ENCODE measurements at regions not wholly inside any gene's neighbourhood (a gene's known extent, or its start where the extent isn't known, plus 50 kb on each side); places are given as distances from the start of the nearest gene placed in this dataset.

GRCh38 chrX:126723881-126724280 is 95.6 kb upstream of the PRR32 start:
- WGBS, 2 experiments (ENCODE audit: extremely low coverage in 1 of 2, insufficient coverage in 1 of 2, insufficient read length in 1 of 2, insufficient replicate concordance in 2 of 2, low coverage in 1 of 2, low lambda C conversion rate in 2 of 2, missing lambda C conversion rate in 1 of 2), result 92% methylated on average over 5 of the region's 15 CpGs; no CpG with 5 or more reads in 1 of the 2 experiments
- no peaks in the 10 kb centered on the region for H3K4me1 ChIP-seq (replicated peaks in 1 of 4; ENCODE audit: control insufficient read depth in 3 of 4, insufficient read depth in 4 of 4, low read length in 3 of 4)
- H3K14ac ChIP-seq (ENCODE audit: insufficient read length), result no peak overlapping the region
- H3K9ac ChIP-seq (replicated peaks in 1 of 4; ENCODE audit: extremely low read depth in 1 of 4, low read depth in 3 of 4, low read length in 3 of 4), result no peak overlapping the region
- DNase-seq (ENCODE audit: low read depth in 1 of 2, low spot score in 2 of 2) (no peak), FAIRE-seq (no peak)
- H4K8ac ChIP-seq (ENCODE audit: extremely low read depth, insufficient read depth, low read length), result no peak overlapping the region
- H3K4me3 ChIP-seq (ENCODE audit: extremely low read depth in 1 of 4, insufficient read depth in 2 of 4, low read depth in 3 of 4, low read length in 4 of 4), result no peak overlapping the region
- no peak overlapping the region for H2AFZ ChIP-seq (ENCODE audit: low read length)
- no peak overlapping the region for H2BK5ac ChIP-seq (ENCODE audit: low read depth, low read length)
- no peak overlapping the region for H3K23ac ChIP-seq (ENCODE audit: insufficient read length)
- H3K56ac ChIP-seq (replicated peaks; ENCODE audit: insufficient read length, low read depth, low read length), result no peak overlapping the region
- ChIA-PET POLR2A (ENCODE audit: partially characterized antibody) (no interaction called here), CTCF (ENCODE audit: partially characterized antibody) (no interaction called here)
- H3K18ac ChIP-seq (ENCODE audit: extremely low read depth, low read length), result no peak overlapping the region
- no peaks in the 10 kb centered on the region for H3K9me3 ChIP-seq (ENCODE audit: insufficient read depth in 2 of 2, low read depth in 1 of 2, low read length in 1 of 2)
- H2BK15ac ChIP-seq (ENCODE audit: low read length), result no peak overlapping the region
- H4K91ac ChIP-seq (replicated peaks; ENCODE audit: insufficient read length, low read length), result no peak overlapping the region
- no peaks in the 10 kb centered on the region for H4K20me1 ChIP-seq (replicated peaks in 1 of 2; ENCODE audit: control insufficient read depth in 1 of 2, insufficient read depth in 2 of 2, low read length in 2 of 2)
- no peak overlapping the region for H3K4ac ChIP-seq (replicated peaks; ENCODE audit: insufficient read length, low read depth, low read length)
- no peak overlapping the region for H2BK120ac ChIP-seq (replicated peaks; ENCODE audit: low read depth, low read length)
- H3K79me1 ChIP-seq (ENCODE audit: low read depth, low read length), result no peaks in the 10 kb centered on the region
- no peaks in the 10 kb centered on the region for H3K36me3 ChIP-seq (ENCODE audit: control insufficient read depth in 2 of 4, insufficient read depth in 4 of 4, low read length in 3 of 4)
- H2AK5ac ChIP-seq (ENCODE audit: low read depth, low read length), result no peak overlapping the region
- H3K27me3 ChIP-seq (replicated peaks in 1 of 4; ENCODE audit: control insufficient read depth in 3 of 4, extremely low read depth in 1 of 4, insufficient read depth in 3 of 4, low read length in 3 of 4), result no peaks in the 10 kb centered on the region
- no peak overlapping the region for H3K27ac ChIP-seq (ENCODE audit: low read depth, low read length)
- no peak overlapping the region for H2BK12ac ChIP-seq (ENCODE audit: low read depth, low read length)
- H2BK20ac ChIP-seq (ENCODE audit: low read length), result no peak overlapping the region
- no peak for TF ChIP-seq RNF2 (IDR thresholded peaks at IDR 0.05; ENCODE audit: borderline replicate concordance, low read depth, low read length, missing control alignments, poor library complexity, severe bottlenecking)
- no peak for TF ChIP-seq KDM1A (IDR thresholded peaks at IDR 0.05; ENCODE audit: borderline replicate concordance, low read length)
- no peak for TF ChIP-seq CEBPB (IDR thresholded peaks at IDR 0.05; ENCODE audit: low read depth, low read length)
- TF ChIP-seq CHD1 (IDR thresholded peaks at IDR 0.05; ENCODE audit: low read depth, low read length), result no peak
- no peak for TF ChIP-seq SP4 (IDR thresholded peaks at IDR 0.05; ENCODE audit: low read length)
- no peak for TF ChIP-seq SUZ12 (IDR thresholded peaks at IDR 0.05; ENCODE audit: low read length)
- TF ChIP-seq BRCA1 (IDR thresholded peaks at IDR 0.05; ENCODE audit: low read depth, low read length), result no peak
- TF ChIP-seq RXRA (IDR thresholded peaks at IDR 0.05; ENCODE audit: insufficient read depth, low read depth, low read length), result no peak
- no peaks in the 10 kb centered on the region for H3K23me2 ChIP-seq (ENCODE audit: low read depth, low read length)
- H3K79me2 ChIP-seq (ENCODE audit: control insufficient read depth in 1 of 2, insufficient read depth in 2 of 2, low read length in 2 of 2), result no peaks in the 10 kb centered on the region
- no peak overlapping the region for H3K4me2 ChIP-seq (ENCODE audit: insufficient read depth in 1 of 2, low read depth in 2 of 2, low read length in 2 of 2)
- H4K5ac ChIP-seq (ENCODE audit: insufficient read length, low read depth, low read length), result no peak overlapping the region

All from H1 (cell line).